Keratinocyte (primary cell): ENCODE measurements at regions not wholly inside any gene's neighbourhood (a gene's known extent, or its start where the extent isn't known, plus 50 kb on each side); places are given as distances from the start of the nearest gene placed in this dataset.
A peak's percentile ranks its signal among the peaks of the same experiment; 100 is the strongest.

Experiments used
- DNase-seq: peaks from one replicate; pipeline ENCODE4 v3.0.0-alpha.2; 2011; ENCODE audit warnings: low read depth, missing footprints, low spot score
- FAIRE-seq: peaks from 2 replicates; lab custom pipeline; 2011; peaks lifted over from hg19 to GRCh38; lab: Jason Lieb, UNC
- H2AFZ ChIP-seq: 2 replicates; pipeline ENCODE4 v1.6.0; 2012; ENCODE audit warnings: low read length, control low read depth, inconsistent platforms; ENCODE audit not compliant: control insufficient read depth
- H3K27ac ChIP-seq: 2 replicates; pipeline ENCODE4 v1.5.1; 2011; ENCODE audit warnings: low read length; ENCODE audit not compliant: control insufficient read depth, insufficient read depth
- H3K27me3 ChIP-seq: 3 replicates; pipeline ENCODE4 v1.6.0; 2011; ENCODE audit warnings: low read length; ENCODE audit not compliant: control insufficient read depth, insufficient read depth; ENCODE audit errors: extremely low read depth
- H3K36me3 ChIP-seq, 2 experiments: 2 replicates in 1 of 2; 3 replicates in 1 of 2; pipeline ENCODE4 v1.5.1; 2011; ENCODE audit warnings: low read length in 2 of 2, mild to moderate bottlenecking in 1 of 2; ENCODE audit not compliant: control insufficient read depth in 2 of 2, insufficient read depth in 2 of 2; ENCODE audit errors: extremely low read depth in 1 of 2
- H3K4me1 ChIP-seq: 3 replicates; pipeline ENCODE4 v1.5.1; 2011; ENCODE audit warnings: low read length; ENCODE audit not compliant: control insufficient read depth, insufficient read depth; ENCODE audit errors: extremely low read depth
- H3K4me2 ChIP-seq: 3 replicates; pipeline ENCODE4 v1.6.0; 2011; ENCODE audit warnings: low read depth, low read length; ENCODE audit not compliant: control insufficient read depth, insufficient read depth; ENCODE audit errors: extremely low read depth
- H3K4me3 ChIP-seq, 3 experiments: fragments of 200-600 bp in 1 of 3; sonication (generic) in 1 of 3; 2 replicates in 2 of 3; 3 replicates in 1 of 3; pipeline ENCODE4 v1.5.1; 2011 to 2016; ENCODE audit warnings: low read length in 3 of 3, mild to moderate bottlenecking in 3 of 3, control low read depth in 2 of 3, inconsistent platforms in 1 of 3, low read depth in 1 of 3, mixed read lengths in 1 of 3, mixed run types in 1 of 3, moderate library complexity in 1 of 3; ENCODE audit not compliant: control insufficient read depth in 2 of 3, insufficient read depth in 2 of 3; ENCODE audit errors: extremely low read depth in 1 of 3
- H3K79me2 ChIP-seq: 2 replicates; pipeline ENCODE4 v1.6.0; 2012; ENCODE audit warnings: low read length; ENCODE audit not compliant: control insufficient read depth, insufficient read depth
- H3K9ac ChIP-seq: 3 replicates; pipeline ENCODE4 v1.6.0; 2011; ENCODE audit warnings: low read length; ENCODE audit not compliant: control insufficient read depth, insufficient read depth; ENCODE audit errors: extremely low read depth
- H3K9me1 ChIP-seq: 3 replicates; pipeline ENCODE4 v1.6.0; 2011; ENCODE audit warnings: low read length; ENCODE audit not compliant: control insufficient read depth, insufficient read depth; ENCODE audit errors: extremely low read depth
- H3K9me3 ChIP-seq: 2 replicates; pipeline ENCODE4 v1.5.1; 2012; ENCODE audit warnings: low read depth, low read length; ENCODE audit not compliant: control insufficient read depth
- H4K20me1 ChIP-seq: 3 replicates; pipeline ENCODE4 v1.6.0; 2011; ENCODE audit warnings: low read length; ENCODE audit not compliant: control insufficient read depth, insufficient read depth; ENCODE audit errors: extremely low read depth
- EZH2 ChIP-seq: IDR thresholded peaks from one replicate; pipeline ENCODE4 v1.6.1; 2012; ENCODE audit warnings: inconsistent platforms, mild to moderate bottlenecking, low read length, moderate library complexity
- dilution Hi-C: fragments of 300-500 bp; cut with MboI; formaldehyde crosslinking; loops from one replicate; pipeline ENCODE4 v1.7.0; 2020; ENCODE audit warnings: low sequenced_read_pairs; ENCODE audit not compliant: extremely low pct_ligation_motif_present
- TF ChIP-seq, protein P1 (sequence below), 3 experiments: IDR thresholded peaks in 1 of 3; conservative IDR thresholded peaks in 1 of 3; optimal IDR thresholded peaks in 1 of 3; 2 replicates in 2 of 3; 3 replicates in 1 of 3; pipeline versions ENCODE3 to v1.5.1; 2011; ENCODE audit warnings: low read length in 3 of 3, mild to moderate bottlenecking in 3 of 3, moderate library complexity in 2 of 3, control low read depth in 1 of 3, inconsistent platforms in 1 of 3; ENCODE audit not compliant: insufficient read depth in 2 of 3; ENCODE audit errors: extremely low read depth in 1 of 3

GRCh38 chr12:54734196-54734950, 86.2 kb upstream of the DCD start:
- no peaks in the 10 kb centered on the region for H3K79me2 ChIP-seq
- H2AFZ ChIP-seq = no peak overlapping the region
- H3K4me1 ChIP-seq = no peaks in the 10 kb centered on the region
- H3K9me1 ChIP-seq = no peaks in the 10 kb centered on the region
- H4K20me1 ChIP-seq = no peaks in the 10 kb centered on the region
- no peak overlapping the region for H3K4me2 ChIP-seq
- H3K36me3 ChIP-seq = no peaks in the 10 kb centered on the region
- dilution Hi-C loops = no loop called here
- H3K9ac ChIP-seq = no peak overlapping the region
- H3K27ac ChIP-seq = no peak overlapping the region
- no peak overlapping the region for H3K4me3 ChIP-seq
- no peak for FAIRE-seq
- no peaks in the 10 kb centered on the region for H3K9me3 ChIP-seq
- TF ChIP-seq, protein P1, sequence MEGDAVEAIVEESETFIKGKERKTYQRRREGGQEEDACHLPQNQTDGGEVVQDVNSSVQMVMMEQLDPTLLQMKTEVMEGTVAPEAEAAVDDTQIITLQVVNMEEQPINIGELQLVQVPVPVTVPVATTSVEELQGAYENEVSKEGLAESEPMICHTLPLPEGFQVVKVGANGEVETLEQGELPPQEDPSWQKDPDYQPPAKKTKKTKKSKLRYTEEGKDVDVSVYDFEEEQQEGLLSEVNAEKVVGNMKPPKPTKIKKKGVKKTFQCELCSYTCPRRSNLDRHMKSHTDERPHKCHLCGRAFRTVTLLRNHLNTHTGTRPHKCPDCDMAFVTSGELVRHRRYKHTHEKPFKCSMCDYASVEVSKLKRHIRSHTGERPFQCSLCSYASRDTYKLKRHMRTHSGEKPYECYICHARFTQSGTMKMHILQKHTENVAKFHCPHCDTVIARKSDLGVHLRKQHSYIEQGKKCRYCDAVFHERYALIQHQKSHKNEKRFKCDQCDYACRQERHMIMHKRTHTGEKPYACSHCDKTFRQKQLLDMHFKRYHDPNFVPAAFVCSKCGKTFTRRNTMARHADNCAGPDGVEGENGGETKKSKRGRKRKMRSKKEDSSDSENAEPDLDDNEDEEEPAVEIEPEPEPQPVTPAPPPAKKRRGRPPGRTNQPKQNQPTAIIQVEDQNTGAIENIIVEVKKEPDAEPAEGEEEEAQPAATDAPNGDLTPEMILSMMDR (optimal IDR thresholded peaks at IDR 0.05 in 1 of 3, IDR thresholded peaks at IDR 0.05 in 1 of 3, conservative IDR thresholded peaks at IDR 0.05 in 1 of 3; ENCODE audit: extremely low read depth in 1 of 3, insufficient read depth in 2 of 3, low read length in 3 of 3) = no peak
- no peak for TF ChIP-seq EZH2
- DNase-seq = no peak
- no peaks in the 10 kb centered on the region for H3K27me3 ChIP-seq

DNA sequence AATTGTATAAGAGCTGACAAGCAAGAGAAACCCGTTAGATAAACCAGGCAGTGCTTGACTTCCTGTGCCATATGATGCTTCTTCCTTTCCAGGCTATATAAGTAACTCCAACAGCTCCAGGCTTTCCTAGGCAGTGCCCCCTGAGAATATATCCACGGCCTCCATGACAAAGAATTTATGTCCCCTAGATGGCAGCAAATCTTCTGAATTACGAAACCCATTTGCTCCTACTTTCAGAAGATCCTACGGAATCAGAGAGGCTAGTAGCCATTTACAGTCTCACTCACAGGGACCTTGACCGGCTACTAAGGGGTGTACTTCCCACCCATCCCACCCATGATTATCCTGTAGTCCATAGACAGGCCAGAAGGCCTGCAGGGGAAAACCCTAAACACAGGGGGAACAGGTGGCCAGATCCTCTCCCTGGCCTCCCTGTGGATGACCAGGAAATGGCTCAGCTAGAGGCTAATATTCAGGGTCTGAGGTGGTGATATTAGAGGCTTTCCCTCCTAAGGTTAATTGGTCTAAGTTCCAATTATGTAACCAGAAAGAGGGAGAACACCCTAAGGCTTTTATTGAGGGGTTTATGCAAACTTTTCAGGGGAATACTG, 77.2 kb upstream of the DCD start:
- no peak overlapping the region for H3K9ac ChIP-seq
- TF ChIP-seq, protein P1 (optimal IDR thresholded peaks at IDR 0.05 in 1 of 3, IDR thresholded peaks at IDR 0.05 in 1 of 3, conservative IDR thresholded peaks at IDR 0.05 in 1 of 3; ENCODE audit: extremely low read depth in 1 of 3, insufficient read depth in 2 of 3, low read length in 3 of 3) = peak in 2 of 3 experiments; percentile 23 to 40
- TF ChIP-seq EZH2 = no peak
- H3K4me1 ChIP-seq = no peaks in the 10 kb centered on the region
- no peaks in the 10 kb centered on the region for H3K9me3 ChIP-seq
- no peak overlapping the region for H3K4me2 ChIP-seq
- H4K20me1 ChIP-seq = no peaks in the 10 kb centered on the region
- H3K4me3 ChIP-seq = no peak overlapping the region
- no peaks in the 10 kb centered on the region for H3K27me3 ChIP-seq
- no peaks in the 10 kb centered on the region for H3K36me3 ChIP-seq
- dilution Hi-C loops = no loop called here
- no peaks in the 10 kb centered on the region for H3K79me2 ChIP-seq
- H3K9me1 ChIP-seq = no peaks in the 10 kb centered on the region
- DNase-seq (no peak), FAIRE-seq (no peak)
- no peak overlapping the region for H3K27ac ChIP-seq
- H2AFZ ChIP-seq = no peak overlapping the region
